GM12872 (cell line): ENCODE measurements at regions not wholly inside any gene's neighbourhood (a gene's known extent, or its start where the extent isn't known, plus 50 kb on each side); places are given as distances from the start of the nearest gene placed in this dataset.

Experiments used
- TF ChIP-seq, protein P1 (sequence below): IDR thresholded peaks from 3 replicates; pipeline ENCODE4 v1.5.1; 2011; ENCODE audit warnings: low read depth, mild to moderate bottlenecking, low read length, moderate library complexity; ENCODE audit not compliant: insufficient read depth

DNA sequence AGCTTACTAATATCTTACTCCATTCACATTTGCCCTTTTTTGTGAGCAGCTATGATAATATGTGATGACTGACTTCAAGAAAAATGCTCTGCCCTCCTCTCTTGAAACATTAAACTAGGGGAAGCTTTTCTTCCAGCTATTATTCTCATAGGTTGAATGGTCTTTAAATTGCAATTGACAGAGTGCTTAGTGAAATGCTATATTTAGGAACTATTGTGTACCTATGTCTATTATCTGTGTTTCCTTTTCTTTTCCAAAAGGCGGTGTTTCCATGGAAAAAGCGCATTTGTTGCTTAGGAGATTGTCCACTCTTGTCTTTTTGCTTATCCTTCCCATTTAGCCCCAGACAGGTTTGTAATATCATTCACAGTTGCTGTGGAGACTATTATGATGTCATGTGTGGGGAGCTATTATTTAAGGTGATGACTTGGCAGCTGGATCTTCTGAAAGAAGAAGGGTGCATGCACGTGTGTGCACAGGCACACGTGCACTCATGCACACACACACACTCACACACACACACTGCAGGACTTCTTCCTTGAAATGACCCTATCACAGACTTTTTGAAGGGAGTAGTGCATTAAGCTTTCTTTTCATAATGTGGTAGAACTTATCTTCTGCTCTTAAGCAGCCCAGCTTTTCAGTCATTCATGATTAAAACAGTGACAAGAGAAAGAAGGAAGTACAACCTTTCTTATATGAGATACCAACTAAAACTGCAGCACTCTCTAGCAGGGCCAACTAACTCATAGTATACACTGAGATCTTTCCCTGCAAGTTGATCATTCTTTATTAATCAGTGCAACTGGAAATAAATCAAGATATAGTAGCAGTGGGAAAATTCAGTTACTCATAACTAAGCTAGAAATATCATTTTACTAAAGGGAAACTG lies 340.8 kb upstream of the MTNR1B start:
- TF ChIP-seq, protein P1, sequence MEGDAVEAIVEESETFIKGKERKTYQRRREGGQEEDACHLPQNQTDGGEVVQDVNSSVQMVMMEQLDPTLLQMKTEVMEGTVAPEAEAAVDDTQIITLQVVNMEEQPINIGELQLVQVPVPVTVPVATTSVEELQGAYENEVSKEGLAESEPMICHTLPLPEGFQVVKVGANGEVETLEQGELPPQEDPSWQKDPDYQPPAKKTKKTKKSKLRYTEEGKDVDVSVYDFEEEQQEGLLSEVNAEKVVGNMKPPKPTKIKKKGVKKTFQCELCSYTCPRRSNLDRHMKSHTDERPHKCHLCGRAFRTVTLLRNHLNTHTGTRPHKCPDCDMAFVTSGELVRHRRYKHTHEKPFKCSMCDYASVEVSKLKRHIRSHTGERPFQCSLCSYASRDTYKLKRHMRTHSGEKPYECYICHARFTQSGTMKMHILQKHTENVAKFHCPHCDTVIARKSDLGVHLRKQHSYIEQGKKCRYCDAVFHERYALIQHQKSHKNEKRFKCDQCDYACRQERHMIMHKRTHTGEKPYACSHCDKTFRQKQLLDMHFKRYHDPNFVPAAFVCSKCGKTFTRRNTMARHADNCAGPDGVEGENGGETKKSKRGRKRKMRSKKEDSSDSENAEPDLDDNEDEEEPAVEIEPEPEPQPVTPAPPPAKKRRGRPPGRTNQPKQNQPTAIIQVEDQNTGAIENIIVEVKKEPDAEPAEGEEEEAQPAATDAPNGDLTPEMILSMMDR, result no peak

DNA sequence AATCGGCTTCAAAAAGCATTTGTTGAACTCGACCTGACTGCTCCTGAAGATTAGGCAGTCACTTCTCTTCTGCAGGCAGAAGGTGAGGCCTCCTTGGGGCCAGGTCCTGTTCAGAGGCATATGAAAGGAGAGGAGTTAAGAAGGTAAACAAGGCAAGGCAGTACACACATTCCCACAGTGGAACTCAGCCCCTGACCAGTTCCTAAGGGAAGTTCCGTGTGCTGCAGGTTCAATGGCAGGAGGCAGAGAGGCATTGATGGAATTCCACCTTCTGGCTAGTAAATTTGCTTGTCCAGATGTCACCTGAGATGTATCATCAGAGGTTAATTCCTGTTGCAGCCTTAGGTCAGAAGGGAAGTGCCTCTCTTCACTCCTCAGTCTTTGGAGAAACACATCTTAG lies 337.0 kb upstream of the MTNR1B start:
- TF ChIP-seq, protein P1, result no peak

DNA sequence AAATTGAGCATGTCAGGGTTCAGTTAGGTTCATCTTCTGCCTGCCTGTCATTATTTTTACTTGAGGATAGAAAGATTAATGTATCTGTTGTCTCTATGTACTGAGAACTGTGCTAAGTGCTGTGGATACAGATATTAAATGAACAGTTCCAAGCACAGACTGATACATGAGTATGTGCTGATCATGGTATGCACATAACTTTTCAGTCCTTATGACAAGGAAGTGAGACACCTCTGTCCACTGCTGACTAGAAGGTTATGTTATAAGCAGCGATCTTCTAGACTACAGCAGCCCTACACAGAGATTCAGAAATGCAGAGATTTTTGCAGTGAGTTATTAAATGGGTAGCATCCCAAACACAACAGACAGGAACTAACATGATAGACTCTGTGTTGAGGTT lies 335.6 kb upstream of the MTNR1B start:
- TF ChIP-seq, protein P1, result no peak

DNA sequence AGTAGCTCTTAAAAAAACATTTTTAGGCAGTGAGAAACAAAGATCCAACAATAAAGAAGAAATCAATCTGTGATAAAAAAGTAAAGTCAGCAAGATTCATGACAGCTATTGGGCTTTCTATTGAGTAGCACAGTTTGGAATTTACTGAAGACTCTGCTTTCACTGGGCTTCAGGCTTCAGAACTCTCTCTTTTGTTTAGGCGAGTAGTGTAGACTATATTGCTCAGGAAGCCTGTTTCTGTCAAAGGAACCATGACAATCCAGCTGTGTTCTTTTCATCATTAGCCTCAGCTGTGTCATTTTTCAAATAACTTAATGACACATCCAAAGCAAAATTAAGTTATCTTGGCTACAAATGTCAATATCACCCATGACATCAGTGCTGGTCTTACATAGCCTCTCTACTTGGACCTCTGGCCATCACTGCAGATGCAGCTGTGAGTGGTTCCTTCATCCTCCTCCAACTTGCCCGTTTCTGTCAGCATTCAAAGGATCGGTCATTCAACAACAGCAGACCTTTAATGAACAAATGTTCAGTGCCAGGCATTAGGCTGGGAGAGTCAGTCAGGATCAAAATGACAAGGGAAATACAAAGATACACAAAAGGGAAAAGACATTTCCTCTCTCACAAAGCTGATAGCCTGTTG lies 332.8 kb upstream of the MTNR1B start:
- TF ChIP-seq, protein P1, result no peak

DNA sequence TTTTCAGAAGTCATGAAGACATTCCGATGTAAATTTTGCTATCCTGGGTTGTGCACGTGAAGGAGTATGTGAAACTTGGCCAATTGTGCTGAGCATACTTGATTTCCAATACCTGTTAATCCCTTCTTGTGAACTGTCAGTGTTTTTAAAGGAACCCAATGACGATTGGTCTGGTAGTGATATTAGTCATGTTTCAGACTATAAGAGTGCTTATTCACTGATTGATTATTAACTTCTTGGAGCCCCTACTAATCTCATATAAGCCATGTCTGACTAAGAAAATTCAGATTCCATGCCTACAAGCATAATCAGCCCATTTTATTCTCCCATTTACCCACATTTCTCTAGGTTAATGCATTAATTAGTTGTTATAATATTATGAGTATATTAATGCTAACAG lies 330.8 kb upstream of the MTNR1B start:
- TF ChIP-seq, protein P1, result no peak

DNA sequence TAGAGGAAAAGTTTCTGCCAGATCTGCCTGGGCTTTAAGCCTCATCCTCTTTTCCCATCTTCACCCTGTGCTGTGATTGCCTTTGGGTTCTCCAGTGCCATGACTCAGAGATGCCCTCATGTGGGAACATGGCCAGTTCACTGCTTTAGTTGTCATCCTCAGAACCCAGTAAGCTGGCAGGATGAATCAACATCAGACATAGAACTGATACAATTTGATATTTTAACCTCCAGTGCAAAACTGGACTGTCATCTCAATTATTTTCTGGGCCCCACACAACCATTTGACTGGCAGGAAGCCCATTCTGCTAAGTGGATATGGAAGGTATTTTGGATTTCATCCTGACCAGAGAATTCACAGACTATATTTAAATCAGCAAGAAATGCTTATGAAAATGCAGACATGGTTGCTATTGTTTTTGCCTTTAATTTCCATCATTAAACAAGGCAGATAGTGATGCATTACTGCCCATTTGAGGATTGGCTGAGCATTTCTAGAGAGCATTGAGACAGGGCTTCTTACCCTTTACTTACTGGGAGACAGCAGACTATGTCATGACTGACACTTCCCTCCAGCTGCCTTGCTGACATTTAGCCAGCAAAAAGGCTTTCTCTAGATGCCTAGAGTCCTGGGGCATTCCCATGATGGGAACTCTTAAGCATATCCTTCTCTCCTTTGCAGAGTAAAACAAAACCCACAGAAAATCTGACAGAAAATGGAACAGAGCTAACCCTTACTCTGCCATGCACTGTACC lies 327.1 kb upstream of the MTNR1B start:
- TF ChIP-seq, protein P1, result no peak

DNA sequence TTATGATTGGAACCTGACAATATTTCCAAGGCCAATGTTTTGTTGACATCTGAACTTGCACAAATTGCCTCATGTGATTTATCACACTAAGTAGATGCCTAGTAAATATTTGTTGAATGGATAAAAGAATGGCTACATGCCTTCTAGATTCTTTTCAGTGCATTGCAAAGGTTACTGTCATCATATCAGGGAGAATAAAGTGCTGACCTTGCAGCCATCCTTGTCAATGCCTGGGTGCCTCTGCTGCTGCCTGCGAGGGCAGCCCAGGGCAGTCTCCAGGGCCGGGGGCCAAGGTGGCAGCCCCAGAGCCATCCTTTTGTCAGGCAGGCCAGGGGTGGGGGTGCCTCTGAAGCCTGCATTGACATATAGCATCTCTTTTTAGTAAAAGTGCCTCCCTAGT lies 325.6 kb upstream of the MTNR1B start:
- TF ChIP-seq, protein P1, result no peak
